ENCODE measurements at regions not wholly inside any gene's neighbourhood (a gene's known extent, or its start where the extent isn't known, plus 50 kb on each side); places are given as distances from the start of the nearest gene placed in this dataset.
"Not testable (repeated sequence)": the region's sequence is repeated elsewhere in the genome, so short reads cannot be mapped to it uniquely, and the experiment has no call there.

- DNase-seq: no peak
Observed at GRCh38 chr7:109336531-109336930, 766.9 kb downstream of the DNAJB9 start.

GRCh38 chr7:109343678-109344077 lies 774.0 kb downstream of the DNAJB9 start:
- DNase-seq: no peak

GRCh38 chr7:109351493-109351892 lies 781.8 kb downstream of the DNAJB9 start:
- DNase-seq: no peak

- DNase-seq: no peak
Observed at GRCh38 chr7:109354000-109354399, 784.3 kb downstream of the DNAJB9 start.

GRCh38 chr7:109354552-109354951 lies 784.9 kb downstream of the DNAJB9 start:
- DNase-seq: no peak

- DNase-seq: no peak
Observed at GRCh38 chr7:109375823-109376222, 806.1 kb downstream of the DNAJB9 start.

GRCh38 chr7:109376576-109376975 lies 806.9 kb downstream of the DNAJB9 start:
- DNase-seq: no peak

GRCh38 chr7:109377076-109377884 lies 807.6 kb downstream of the DNAJB9 start:
- DNase-seq: no peak

GRCh38 chr7:109386959-109387358 lies 817.3 kb downstream of the DNAJB9 start:
- no peak for DNase-seq

GRCh38 chr7:109387530-109387929 lies 817.9 kb downstream of the DNAJB9 start:
- no peak for DNase-seq

GRCh38 chr7:109391240-109391639 lies 821.6 kb downstream of the DNAJB9 start:
- DNase-seq: no peak

GRCh38 chr7:109402107-109402506 lies 832.4 kb downstream of the DNAJB9 start:
- DNase-seq: no peak

- DNase-seq: no peak
Observed at GRCh38 chr7:109407756-109408155, 838.1 kb downstream of the DNAJB9 start.

- no peak for DNase-seq
Observed at GRCh38 chr7:109437957-109438356, 868.3 kb downstream of the DNAJB9 start.

- no peak for DNase-seq
Observed at GRCh38 chr7:109449760-109450159, 880.1 kb downstream of the DNAJB9 start.

GRCh38 chr7:109456116-109456515 lies 886.4 kb downstream of the DNAJB9 start:
- DNase-seq: no peak

GRCh38 chr7:109460296-109460695 lies 890.6 kb downstream of the DNAJB9 start:
- DNase-seq: no peak

GRCh38 chr7:109462171-109462570 lies 892.5 kb downstream of the DNAJB9 start:
- DNase-seq: no peak

GRCh38 chr7:109467729-109468128 lies 898.1 kb downstream of the DNAJB9 start:
- DNase-seq: not testable (repeated sequence)

- DNase-seq: no peak
Observed at GRCh38 chr7:109473172-109473571, 903.5 kb downstream of the DNAJB9 start.

- DNase-seq: no peak
Observed at GRCh38 chr7:109476409-109476808, 906.7 kb downstream of the DNAJB9 start.

GRCh38 chr7:109479388-109479787 lies 909.7 kb downstream of the DNAJB9 start:
- DNase-seq: no peak

- DNase-seq: not testable (repeated sequence)
Observed at GRCh38 chr7:109490607-109491006, 920.9 kb downstream of the DNAJB9 start.

GRCh38 chr7:109497053-109497452 lies 927.4 kb downstream of the DNAJB9 start:
- no peak for DNase-seq

- no peak for DNase-seq
Observed at GRCh38 chr7:109498131-109498530, 928.5 kb downstream of the DNAJB9 start.

Data from activated CD4-positive, alpha-beta T cell treated with anti-CD3 and anti-CD28 coated beads, Interleukin-2, amount 50 U/mL, for 16 hours (primary cell).